A673 (cell line): ENCODE measurements at regions not wholly inside any gene's neighbourhood (a gene's known extent, or its start where the extent isn't known, plus 50 kb on each side); places are given as distances from the start of the nearest gene placed in this dataset.

Experiments
- CTCF ChIP-seq: fragments of 300-800, 200-600 bp; sonication (generic); conservative IDR thresholded peaks from 2 replicates; pipeline ENCODE4 v1.5.1; 2017; ENCODE audit warnings: low read depth, mild to moderate bottlenecking, antibody characterized with exemption, low read length, moderate library complexity, mixed read lengths
- EZH2 ChIP-seq: fragments of 200-600 bp; sonication (generic); IDR thresholded peaks from 2 replicates; pipeline ENCODE4 v1.6.1; 2017; ENCODE audit warnings: borderline replicate concordance, low read depth, mild to moderate bottlenecking, mixed read lengths, antibody characterized with exemption, low read length; ENCODE audit not compliant: poor library complexity, severe bottlenecking

GRCh38 chr5:168073311-168073710 is 218.1 kb upstream of the WWC1 start:
- TF ChIP-seq CTCF (no peak), EZH2 (no peak)
